SH-SY5Y (cell line): ENCODE measurements at regions not wholly inside any gene's neighbourhood (a gene's known extent, or its start where the extent isn't known, plus 50 kb on each side); places are given as distances from the start of the nearest gene placed in this dataset.

ENCODE experiments used
- GATA2 ChIP-seq: IDR thresholded peaks from 2 replicates; pipeline ENCODE4 v1.6.1; 2011; ENCODE audit warnings: mild to moderate bottlenecking, low read depth, low read length
- GATA3 ChIP-seq: IDR thresholded peaks from 2 replicates; pipeline ENCODE4 v1.6.1; 2011; ENCODE audit warnings: low read depth, mild to moderate bottlenecking, low read length, moderate library complexity

DNA sequence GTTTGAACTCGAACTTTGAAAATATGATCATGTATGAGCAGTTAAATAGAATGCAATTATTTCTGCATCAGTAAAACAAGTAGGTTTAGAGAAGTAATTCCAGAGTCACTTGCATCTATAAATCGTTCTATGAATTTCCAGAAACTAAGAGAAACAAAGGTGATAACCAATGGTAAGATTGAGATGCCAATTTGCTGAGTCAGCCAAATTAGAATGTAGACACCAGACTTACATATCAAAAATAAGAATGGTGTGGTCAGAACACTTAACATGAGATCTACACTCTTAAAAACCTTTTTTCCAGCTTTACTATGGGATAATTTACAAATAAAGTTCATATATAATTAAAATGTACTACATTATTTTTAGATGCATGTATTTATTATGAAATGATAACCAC is 1435.9 kb downstream of the OTOL1 start:
- TF ChIP-seq GATA3 = no peak
- no peak for TF ChIP-seq GATA2
